Cardiac muscle cell (in vitro differentiated cells and primary cell): ENCODE measurements at regions not wholly inside any gene's neighbourhood (a gene's known extent, or its start where the extent isn't known, plus 50 kb on each side); places are given as distances from the start of the nearest gene placed in this dataset.
"Not testable (repeated sequence)": the region's sequence is repeated elsewhere in the genome, so short reads cannot be mapped to it uniquely, and the experiment has no call there.

ENCODE experiments used
- DNase-seq, 2 donors: peaks; one replicate each; pipeline versions ENCODE4 v3.0.0 to v3.0.0-alpha.2; 2010 to 2017; ENCODE audit warnings: low read depth in 1 of 2, low spot score in 1 of 2
- H3K27ac ChIP-seq: fragments of 200-600 bp; sonication (generic); 2 replicates; pipeline ENCODE4 v1.5.1; 2016
- H3K27me3 ChIP-seq: fragments of 200-600 bp; sonication (generic); 2 replicates; pipeline ENCODE4 v1.6.0; 2016; ENCODE audit warnings: control low read depth
- H3K36me3 ChIP-seq: fragments of 200-600 bp; sonication (generic); 2 replicates; pipeline ENCODE4 v1.5.1; 2016; ENCODE audit warnings: control low read depth
- H3K4me1 ChIP-seq: fragments of 200-600 bp; sonication (generic); 2 replicates; pipeline ENCODE4 v1.8.1; 2017; ENCODE audit warnings: low read depth, mild to moderate bottlenecking, mixed run types
- H3K4me3 ChIP-seq: fragments of 200-600 bp; sonication (generic); 2 replicates; pipeline ENCODE4 v1.5.1; 2016; ENCODE audit warnings: mild to moderate bottlenecking
- H3K9me3 ChIP-seq: fragments of 200-600 bp; sonication (generic); 2 replicates; pipeline ENCODE4 v1.5.1; 2017; ENCODE audit warnings: low read depth, mild to moderate bottlenecking, control low read depth
- CTCF ChIP-seq: IDR thresholded peaks from 2 replicates; pipeline ENCODE4 v1.5.1; 2012; ENCODE audit warnings: low read depth, mild to moderate bottlenecking, low read length

- TF ChIP-seq CTCF, result no peak
- Histone ChIP-seq H3K9me3 (no peaks in the 10 kb centered on the region), H3K36me3 (no peaks in the 10 kb centered on the region), H3K27me3 (no peaks in the 10 kb centered on the region), H3K4me1 (no peaks in the 10 kb centered on the region), H3K27ac (no peak overlapping the region), H3K4me3 (no peak overlapping the region)
- no peak for DNase-seq
Measured at GRCh38 chr5:90223756-90224155, 185.8 kb downstream of the CETN3 start.

GRCh38 chr5:90221951-90222350 is 187.6 kb downstream of the CETN3 start:
- DNase-seq, result no peak
- H3K36me3 ChIP-seq, result no peaks in the 10 kb centered on the region
- H3K4me3 ChIP-seq, result no peak overlapping the region
- TF ChIP-seq CTCF, result no peak
- H3K27ac ChIP-seq, result no peak overlapping the region
- no peaks in the 10 kb centered on the region for H3K27me3 ChIP-seq
- no peaks in the 10 kb centered on the region for H3K9me3 ChIP-seq
- no peaks in the 10 kb centered on the region for H3K4me1 ChIP-seq

- DNase-seq, result no peak
- Histone ChIP-seq H3K4me3 (no peak overlapping the region), H3K36me3 (no peaks in the 10 kb centered on the region), H3K27me3 (no peaks in the 10 kb centered on the region), H3K4me1 (no peaks in the 10 kb centered on the region), H3K27ac (no peak overlapping the region), H3K9me3 (no peaks in the 10 kb centered on the region)
- TF ChIP-seq CTCF, result no peak
Measured at GRCh38 chr5:90220554-90220953, 189.0 kb downstream of the CETN3 start.

GRCh38 chr5:90214991-90215390 is 194.6 kb downstream of the CETN3 start:
- H3K4me1 ChIP-seq, result no peaks in the 10 kb centered on the region
- H3K4me3 ChIP-seq, result no peak overlapping the region
- H3K27me3 ChIP-seq, result no peaks in the 10 kb centered on the region
- H3K36me3 ChIP-seq, result no peaks in the 10 kb centered on the region
- TF ChIP-seq CTCF, result no peak
- peak in 1 of 2 donors; percentile 4 for DNase-seq
- no peaks in the 10 kb centered on the region for H3K9me3 ChIP-seq
- no peak overlapping the region for H3K27ac ChIP-seq

GRCh38 chr5:90208323-90208722 is 201.2 kb downstream of the CETN3 start:
- H3K27ac ChIP-seq, H3K4me3 ChIP-seq, H3K4me1 ChIP-seq, H3K27me3 ChIP-seq, H3K9me3 ChIP-seq, DNase-seq, H3K36me3 ChIP-seq: not testable (repeated sequence)

GRCh38 chr5:90201923-90202322 is 207.6 kb downstream of the CETN3 start:
- H3K9me3 ChIP-seq, result no peaks in the 10 kb centered on the region
- H3K27me3 ChIP-seq, result no peaks in the 10 kb centered on the region
- no peaks in the 10 kb centered on the region for H3K4me1 ChIP-seq
- no peaks in the 10 kb centered on the region for H3K36me3 ChIP-seq
- no peak for TF ChIP-seq CTCF
- H3K27ac ChIP-seq, result no peak overlapping the region
- no peak overlapping the region for H3K4me3 ChIP-seq
- peak in 1 of 2 donors; percentile 46 for DNase-seq
